ENCODE measurements at regions not wholly inside any gene's neighbourhood (a gene's known extent, or its start where the extent isn't known, plus 50 kb on each side); places are given as distances from the start of the nearest gene placed in this dataset.

- TF ChIP-seq, protein P1, sequence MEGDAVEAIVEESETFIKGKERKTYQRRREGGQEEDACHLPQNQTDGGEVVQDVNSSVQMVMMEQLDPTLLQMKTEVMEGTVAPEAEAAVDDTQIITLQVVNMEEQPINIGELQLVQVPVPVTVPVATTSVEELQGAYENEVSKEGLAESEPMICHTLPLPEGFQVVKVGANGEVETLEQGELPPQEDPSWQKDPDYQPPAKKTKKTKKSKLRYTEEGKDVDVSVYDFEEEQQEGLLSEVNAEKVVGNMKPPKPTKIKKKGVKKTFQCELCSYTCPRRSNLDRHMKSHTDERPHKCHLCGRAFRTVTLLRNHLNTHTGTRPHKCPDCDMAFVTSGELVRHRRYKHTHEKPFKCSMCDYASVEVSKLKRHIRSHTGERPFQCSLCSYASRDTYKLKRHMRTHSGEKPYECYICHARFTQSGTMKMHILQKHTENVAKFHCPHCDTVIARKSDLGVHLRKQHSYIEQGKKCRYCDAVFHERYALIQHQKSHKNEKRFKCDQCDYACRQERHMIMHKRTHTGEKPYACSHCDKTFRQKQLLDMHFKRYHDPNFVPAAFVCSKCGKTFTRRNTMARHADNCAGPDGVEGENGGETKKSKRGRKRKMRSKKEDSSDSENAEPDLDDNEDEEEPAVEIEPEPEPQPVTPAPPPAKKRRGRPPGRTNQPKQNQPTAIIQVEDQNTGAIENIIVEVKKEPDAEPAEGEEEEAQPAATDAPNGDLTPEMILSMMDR (IDR thresholded peaks at IDR 0.05): no peak
- TF ChIP-seq POLR2AphosphoS5 (IDR thresholded peaks at IDR 0.05; ENCODE audit: low read depth, low read length) (no peak), REST (IDR thresholded peaks at IDR 0.05; ENCODE audit: insufficient read depth in 1 of 2, low read depth in 2 of 2, low read length in 1 of 2) (no peak)
These were observed 572.5 kb upstream of the ARRDC3 start for GRCh38 chr5:91955610-91956009.
